ENCODE measurements at regions not wholly inside any gene's neighbourhood (a gene's known extent, or its start where the extent isn't known, plus 50 kb on each side); places are given as distances from the start of the nearest gene placed in this dataset.
"Not testable (repeated sequence)": the region's sequence is repeated elsewhere in the genome, so short reads cannot be mapped to it uniquely, and the experiment has no call there.

- DNase-seq (ENCODE audit: low spot score), result no peak
These were observed 894.3 kb downstream of the UQCRFS1 start for GRCh38 chr19:28318469-28319179.

- no peak for DNase-seq (ENCODE audit: low spot score)
These were observed 896.5 kb downstream of the UQCRFS1 start for GRCh38 chr19:28316464-28316863.

- DNase-seq (ENCODE audit: low spot score), result no peak
These were observed 898.2 kb downstream of the UQCRFS1 start for GRCh38 chr19:28314756-28315155.

GRCh38 chr19:28314287-28314686 is 898.7 kb downstream of the UQCRFS1 start:
- no peak for DNase-seq (ENCODE audit: low spot score)

- no peak for DNase-seq (ENCODE audit: low spot score)
These were observed 899.3 kb downstream of the UQCRFS1 start for GRCh38 chr19:28313633-28314032.

- no peak for DNase-seq (ENCODE audit: low spot score)
These were observed 900.7 kb downstream of the UQCRFS1 start for GRCh38 chr19:28312269-28312668.

GRCh38 chr19:28310829-28311228 is 902.1 kb downstream of the UQCRFS1 start:
- DNase-seq (ENCODE audit: low spot score), result not testable (repeated sequence)

GRCh38 chr19:28309070-28309469 is 903.9 kb downstream of the UQCRFS1 start:
- no peak for DNase-seq (ENCODE audit: low spot score)

GRCh38 chr19:28307963-28308362 is 905.0 kb downstream of the UQCRFS1 start:
- no peak for DNase-seq (ENCODE audit: low spot score)

- DNase-seq (ENCODE audit: low spot score), result no peak
These were observed 905.5 kb downstream of the UQCRFS1 start for GRCh38 chr19:28307487-28307886.

GRCh38 chr19:28305513-28305912 is 907.4 kb downstream of the UQCRFS1 start:
- DNase-seq (ENCODE audit: low spot score), result no peak

- no peak for DNase-seq (ENCODE audit: low spot score)
These were observed 909.4 kb downstream of the UQCRFS1 start for GRCh38 chr19:28303502-28303901.

GRCh38 chr19:28301961-28302360 is 911.0 kb downstream of the UQCRFS1 start:
- no peak for DNase-seq (ENCODE audit: low spot score)

- no peak for DNase-seq (ENCODE audit: low spot score)
These were observed 911.5 kb downstream of the UQCRFS1 start for GRCh38 chr19:28301463-28301862.

GRCh38 chr19:28299649-28300048 is 913.3 kb downstream of the UQCRFS1 start:
- DNase-seq (ENCODE audit: low spot score), result no peak

GRCh38 chr19:28297586-28298157 is 915.3 kb downstream of the UQCRFS1 start:
- no peak for DNase-seq (ENCODE audit: low spot score)

GRCh38 chr19:28297036-28297435 is 915.9 kb downstream of the UQCRFS1 start:
- DNase-seq (ENCODE audit: low spot score), result no peak

GRCh38 chr19:28296506-28296905 is 916.4 kb downstream of the UQCRFS1 start:
- DNase-seq (ENCODE audit: low spot score), result no peak

- DNase-seq (ENCODE audit: low spot score), result not testable (repeated sequence)
These were observed 918.0 kb downstream of the UQCRFS1 start for GRCh38 chr19:28294975-28295374.

GRCh38 chr19:28294395-28294794 is 918.6 kb downstream of the UQCRFS1 start:
- DNase-seq (ENCODE audit: low spot score), result no peak

- DNase-seq (ENCODE audit: low spot score), result no peak
These were observed 919.3 kb downstream of the UQCRFS1 start for GRCh38 chr19:28293685-28294084.

GRCh38 chr19:28292822-28293500 is 920.0 kb downstream of the UQCRFS1 start:
- DNase-seq (ENCODE audit: low spot score), result no peak

- no peak for DNase-seq (ENCODE audit: low spot score)
These were observed 921.1 kb downstream of the UQCRFS1 start for GRCh38 chr19:28291874-28292273.
